ENCODE measurements at regions not wholly inside any gene's neighbourhood (a gene's known extent, or its start where the extent isn't known, plus 50 kb on each side); places are given as distances from the start of the nearest gene placed in this dataset.

DNA sequence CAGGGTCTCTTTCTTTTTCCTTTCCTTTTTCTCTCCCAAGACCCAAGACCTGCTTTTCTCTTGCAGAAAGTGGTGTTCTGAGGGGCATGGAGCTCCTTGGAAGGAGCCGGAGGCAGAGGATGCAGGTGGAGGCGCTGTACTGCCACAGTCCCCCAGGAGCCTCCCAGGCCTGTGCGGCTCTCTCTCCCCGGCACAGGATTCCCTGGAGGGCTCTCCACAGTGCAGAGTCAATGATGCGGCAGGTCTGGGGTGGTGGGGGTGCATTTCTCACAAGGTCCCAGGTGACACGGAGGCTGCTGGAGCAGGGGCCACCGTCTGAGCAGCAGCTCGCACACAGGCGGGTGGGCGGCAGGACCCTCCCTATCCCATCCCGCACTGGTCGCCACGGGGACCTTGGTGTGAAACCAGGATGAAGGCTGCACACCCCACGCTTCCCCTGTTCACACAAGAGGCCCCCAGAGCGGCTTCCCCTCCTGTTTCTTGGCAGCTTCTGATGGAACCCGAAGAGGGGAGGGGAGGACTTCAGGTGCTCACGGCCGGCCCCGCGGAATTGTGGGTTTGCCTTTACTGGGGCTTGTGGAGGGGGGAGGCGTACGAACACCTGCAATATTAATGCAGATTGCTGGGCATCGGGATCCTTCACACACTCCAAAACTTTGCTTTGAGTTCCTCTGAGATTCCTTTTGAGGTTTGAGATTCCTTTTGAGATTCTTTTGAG lies 186.9 kb downstream of the ENGASE start:
- Histone ChIP-seq H3K27ac (no peak overlapping the region), H3K4me1 (no peaks in the 10 kb centered on the region), H3K4me3 (no peak overlapping the region), H3K9me3 (no peaks in the 10 kb centered on the region), H3K4me2 (no peak overlapping the region)
- no peak for TF ChIP-seq ZSCAN20 (CRISPR knock-in tag; IDR thresholded peaks at IDR 0.05)
- no peak for TF ChIP-seq HDAC2 (IDR thresholded peaks at IDR 0.05)
- TF ChIP-seq, protein P1, sequence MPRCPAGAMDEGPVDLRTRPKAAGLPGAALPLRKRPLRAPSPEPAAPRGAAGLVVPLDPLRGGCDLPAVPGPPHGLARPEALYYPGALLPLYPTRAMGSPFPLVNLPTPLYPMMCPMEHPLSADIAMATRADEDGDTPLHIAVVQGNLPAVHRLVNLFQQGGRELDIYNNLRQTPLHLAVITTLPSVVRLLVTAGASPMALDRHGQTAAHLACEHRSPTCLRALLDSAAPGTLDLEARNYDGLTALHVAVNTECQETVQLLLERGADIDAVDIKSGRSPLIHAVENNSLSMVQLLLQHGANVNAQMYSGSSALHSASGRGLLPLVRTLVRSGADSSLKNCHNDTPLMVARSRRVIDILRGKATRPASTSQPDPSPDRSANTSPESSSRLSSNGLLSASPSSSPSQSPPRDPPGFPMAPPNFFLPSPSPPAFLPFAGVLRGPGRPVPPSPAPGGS (IDR thresholded peaks at IDR 0.05): no peak
- TF ChIP-seq POLR2A (IDR thresholded peaks at IDR 0.05; ENCODE audit: low read length): no peak
- no peak for TF ChIP-seq HEYL (CRISPR knock-in tag; IDR thresholded peaks at IDR 0.05)
- WGBS (ENCODE audit: missing lambda C conversion rate): 89% methylated on average over 21 of the region's 23 CpGs
- ChIA-PET POLR2A (no interaction called here), CTCF (no interaction called here)
- no peak for FAIRE-seq
- ATAC-seq: 0 out of 6 replicates have a peak, but pooled peaks of 1 of the 2 experiments have one; percentile 8
- DNase-seq (ENCODE audit: low read depth in 1 of 2, low spot score in 1 of 2): no peak

DNA sequence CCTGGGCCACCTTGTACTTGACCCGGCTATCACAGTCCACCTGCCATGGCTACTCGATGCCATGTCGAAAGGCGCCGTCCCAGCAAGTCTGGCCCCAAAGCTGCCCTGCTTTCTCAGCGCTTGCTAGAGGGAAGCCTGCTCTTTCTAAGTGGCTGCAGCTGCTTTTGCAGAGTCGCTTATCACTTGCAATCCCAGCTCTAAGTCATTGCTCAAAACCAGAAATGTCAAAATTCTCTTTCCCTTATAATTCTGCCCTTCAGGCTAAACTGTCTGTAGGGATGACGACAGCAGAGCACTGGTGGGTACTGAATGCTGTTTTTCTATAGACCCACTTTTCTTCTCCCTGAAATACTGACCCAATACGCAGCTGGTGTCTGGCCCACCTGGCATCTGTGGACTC lies 184.2 kb downstream of the ENGASE start:
- ChIA-PET CTCF (interaction anchor here (0.5 to 1.6 kb wide), 4 partner anchors 18 to 1169 kb away, joined by 3 read pairs; no protein-coding TSS in a partner anchor), POLR2A (no interaction called here)
- Histone ChIP-seq H3K27ac (no peak overlapping the region), H3K4me3 (no peak overlapping the region), H3K4me2 (no peak overlapping the region), H3K4me1 (no peaks in the 10 kb centered on the region), H3K9me3 (no peaks in the 10 kb centered on the region)
- TF ChIP-seq CBX8 (IDR thresholded peaks at IDR 0.05): no peak
- TF ChIP-seq, protein P2, sequence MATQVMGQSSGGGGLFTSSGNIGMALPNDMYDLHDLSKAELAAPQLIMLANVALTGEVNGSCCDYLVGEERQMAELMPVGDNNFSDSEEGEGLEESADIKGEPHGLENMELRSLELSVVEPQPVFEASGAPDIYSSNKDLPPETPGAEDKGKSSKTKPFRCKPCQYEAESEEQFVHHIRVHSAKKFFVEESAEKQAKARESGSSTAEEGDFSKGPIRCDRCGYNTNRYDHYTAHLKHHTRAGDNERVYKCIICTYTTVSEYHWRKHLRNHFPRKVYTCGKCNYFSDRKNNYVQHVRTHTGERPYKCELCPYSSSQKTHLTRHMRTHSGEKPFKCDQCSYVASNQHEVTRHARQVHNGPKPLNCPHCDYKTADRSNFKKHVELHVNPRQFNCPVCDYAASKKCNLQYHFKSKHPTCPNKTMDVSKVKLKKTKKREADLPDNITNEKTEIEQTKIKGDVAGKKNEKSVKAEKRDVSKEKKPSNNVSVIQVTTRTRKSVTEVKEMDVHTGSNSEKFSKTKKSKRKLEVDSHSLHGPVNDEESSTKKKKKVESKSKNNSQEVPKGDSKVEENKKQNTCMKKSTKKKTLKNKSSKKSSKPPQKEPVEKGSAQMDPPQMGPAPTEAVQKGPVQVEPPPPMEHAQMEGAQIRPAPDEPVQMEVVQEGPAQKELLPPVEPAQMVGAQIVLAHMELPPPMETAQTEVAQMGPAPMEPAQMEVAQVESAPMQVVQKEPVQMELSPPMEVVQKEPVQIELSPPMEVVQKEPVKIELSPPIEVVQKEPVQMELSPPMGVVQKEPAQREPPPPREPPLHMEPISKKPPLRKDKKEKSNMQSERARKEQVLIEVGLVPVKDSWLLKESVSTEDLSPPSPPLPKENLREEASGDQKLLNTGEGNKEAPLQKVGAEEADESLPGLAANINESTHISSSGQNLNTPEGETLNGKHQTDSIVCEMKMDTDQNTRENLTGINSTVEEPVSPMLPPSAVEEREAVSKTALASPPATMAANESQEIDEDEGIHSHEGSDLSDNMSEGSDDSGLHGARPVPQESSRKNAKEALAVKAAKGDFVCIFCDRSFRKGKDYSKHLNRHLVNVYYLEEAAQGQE (IDR thresholded peaks at IDR 0.05): no peak
- TF ChIP-seq MAFK (IDR thresholded peaks at IDR 0.05; ENCODE audit: partially characterized antibody): no peak
- TF ChIP-seq HEYL (CRISPR knock-in tag; IDR thresholded peaks at IDR 0.05): no peak
- TF ChIP-seq BHLHE40 (IDR thresholded peaks at IDR 0.05; ENCODE audit: low read depth, low read length): no peak
- TF ChIP-seq, protein P3, sequence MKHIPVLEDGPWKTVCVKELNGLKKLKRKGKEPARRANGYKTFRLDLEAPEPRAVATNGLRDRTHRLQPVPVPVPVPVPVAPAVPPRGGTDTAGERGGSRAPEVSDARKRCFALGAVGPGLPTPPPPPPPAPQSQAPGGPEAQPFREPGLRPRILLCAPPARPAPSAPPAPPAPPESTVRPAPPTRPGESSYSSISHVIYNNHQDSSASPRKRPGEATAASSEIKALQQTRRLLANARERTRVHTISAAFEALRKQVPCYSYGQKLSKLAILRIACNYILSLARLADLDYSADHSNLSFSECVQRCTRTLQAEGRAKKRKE (CRISPR knock-in tag; IDR thresholded peaks at IDR 0.05; ENCODE audit: low read depth): no peak
- no peak for TF ChIP-seq NR3C1 (IDR thresholded peaks at IDR 0.05)
- TF ChIP-seq, protein P1 (IDR thresholded peaks at IDR 0.05): no peak
- no peak for TF ChIP-seq MYC (IDR thresholded peaks at IDR 0.05; ENCODE audit: borderline replicate concordance, low read length)
- TF ChIP-seq EP300 (IDR thresholded peaks at IDR 0.05): no peak
- TF ChIP-seq FOSB (CRISPR knock-in tag; IDR thresholded peaks at IDR 0.05): no peak
- TF ChIP-seq NFE2L2 (conservative IDR thresholded peaks at IDR 0.05; ENCODE audit: low read length): no peak
- 81% methylated on average over 9 of the region's 9 CpGs for WGBS (ENCODE audit: missing lambda C conversion rate)
- FAIRE-seq: no peak
- DNase-seq (ENCODE audit: low read depth in 1 of 2, low spot score in 1 of 2): no peak
- no peak for ATAC-seq

DNA sequence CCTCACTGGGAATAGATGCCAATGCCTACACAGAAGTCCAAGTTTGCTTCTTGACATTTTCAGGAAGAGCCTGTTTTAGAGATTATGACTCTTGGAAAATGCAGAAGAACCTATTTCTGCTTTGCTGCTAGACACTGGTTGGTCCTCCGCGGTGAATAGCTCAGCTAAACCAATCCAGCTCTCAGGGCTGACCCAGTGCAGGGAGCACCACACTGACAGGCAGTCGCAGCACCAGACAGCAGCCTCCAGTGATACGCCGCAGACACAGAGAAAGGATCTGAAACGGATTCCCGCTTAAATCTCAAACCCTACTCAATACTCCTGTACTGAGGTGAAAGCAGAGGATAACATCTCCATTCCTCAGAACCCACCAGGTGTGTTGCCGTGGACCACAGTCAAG lies 183.4 kb downstream of the ENGASE start:
- Histone ChIP-seq H3K9me3 (no peaks in the 10 kb centered on the region), H3K4me1 (no peaks in the 10 kb centered on the region), H3K27ac (no peak overlapping the region), H3K4me2 (no peak overlapping the region), H3K4me3 (no peak overlapping the region)
- 84% methylated on average over 8 of the region's 8 CpGs for WGBS (ENCODE audit: missing lambda C conversion rate)
- CTCF ChIA-PET: interaction anchor here (0.6 to 1.5 kb wide), 2 partner anchors 16 to 18 kb away, joined by 3 to 4 read pairs; no protein-coding TSS in a partner anchor
- TF ChIP-seq EHF (CRISPR knock-in tag; IDR thresholded peaks at IDR 0.05): no peak
- TF ChIP-seq ESRRA (IDR thresholded peaks at IDR 0.05; ENCODE audit: borderline replicate concordance, low read length): no peak
- no peak for TF ChIP-seq ZC3H11A (IDR thresholded peaks at IDR 0.05)
- TF ChIP-seq, protein P4, sequence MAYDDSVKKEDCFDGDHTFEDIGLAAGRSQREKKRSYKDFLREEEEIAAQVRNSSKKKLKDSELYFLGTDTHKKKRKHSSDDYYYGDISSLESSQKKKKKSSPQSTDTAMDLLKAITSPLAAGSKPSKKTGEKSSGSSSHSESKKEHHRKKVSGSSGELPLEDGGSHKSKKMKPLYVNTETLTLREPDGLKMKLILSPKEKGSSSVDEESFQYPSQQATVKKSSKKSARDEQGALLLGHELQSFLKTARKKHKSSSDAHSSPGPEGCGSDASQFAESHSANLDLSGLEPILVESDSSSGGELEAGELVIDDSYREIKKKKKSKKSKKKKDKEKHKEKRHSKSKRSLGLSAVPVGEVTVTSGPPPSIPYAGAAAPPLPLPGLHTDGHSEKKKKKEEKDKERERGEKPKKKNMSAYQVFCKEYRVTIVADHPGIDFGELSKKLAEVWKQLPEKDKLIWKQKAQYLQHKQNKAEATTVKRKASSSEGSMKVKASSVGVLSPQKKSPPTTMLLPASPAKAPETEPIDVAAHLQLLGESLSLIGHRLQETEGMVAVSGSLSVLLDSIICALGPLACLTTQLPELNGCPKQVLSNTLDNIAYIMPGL (CRISPR knock-in tag; IDR thresholded peaks at IDR 0.05; ENCODE audit: borderline replicate concordance): no peak
- no peak for TF ChIP-seq NR3C1 (IDR thresholded peaks at IDR 0.05)
- no peak for TF ChIP-seq ZSCAN20 (CRISPR knock-in tag; IDR thresholded peaks at IDR 0.05)
- TF ChIP-seq PHF8 (IDR thresholded peaks at IDR 0.05; ENCODE audit: borderline replicate concordance, low read depth): no peak
- TF ChIP-seq FOSB (CRISPR knock-in tag; IDR thresholded peaks at IDR 0.05): no peak
- no peak for TF ChIP-seq MYC (IDR thresholded peaks at IDR 0.05; ENCODE audit: borderline replicate concordance, low read length)
- TF ChIP-seq SMC3 (IDR thresholded peaks at IDR 0.05): no peak
- no peak for TF ChIP-seq RARB (CRISPR knock-in tag; IDR thresholded peaks at IDR 0.05)
- no peak for TF ChIP-seq HOXB5 (CRISPR knock-in tag; IDR thresholded peaks at IDR 0.05)
- POLR2A ChIA-PET: no interaction called here
- no peak for FAIRE-seq
- no peak for ATAC-seq
- no peak for DNase-seq (ENCODE audit: low read depth in 1 of 2, low spot score in 1 of 2)

Measured in A549 (cell line).